ENCODE measurements at regions not wholly inside any gene's neighbourhood (a gene's known extent, or its start where the extent isn't known, plus 50 kb on each side); places are given as distances from the start of the nearest gene placed in this dataset.

DNA sequence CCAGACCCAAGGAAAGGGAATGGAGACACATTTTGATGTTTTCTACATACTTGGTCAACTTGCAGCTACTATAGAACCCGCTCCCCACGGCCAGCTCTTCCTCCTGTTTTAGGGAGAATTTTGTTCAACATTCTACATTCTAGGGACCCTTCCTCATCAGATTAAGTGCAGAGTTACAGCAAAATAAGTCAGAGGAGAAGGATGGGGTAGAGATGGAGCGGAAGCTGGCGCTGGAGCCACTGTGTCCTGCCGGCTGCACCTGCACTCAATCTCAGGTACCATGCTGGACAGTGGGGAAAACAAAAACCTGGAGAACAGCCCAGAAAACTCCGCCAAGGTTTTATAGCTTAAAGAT, 79.4 kb upstream of the EN2 start:
- no peak overlapping the region for H3K4me3 ChIP-seq (replicated peaks; ENCODE audit: low read depth, low read length)
- TF ChIP-seq, protein P1, sequence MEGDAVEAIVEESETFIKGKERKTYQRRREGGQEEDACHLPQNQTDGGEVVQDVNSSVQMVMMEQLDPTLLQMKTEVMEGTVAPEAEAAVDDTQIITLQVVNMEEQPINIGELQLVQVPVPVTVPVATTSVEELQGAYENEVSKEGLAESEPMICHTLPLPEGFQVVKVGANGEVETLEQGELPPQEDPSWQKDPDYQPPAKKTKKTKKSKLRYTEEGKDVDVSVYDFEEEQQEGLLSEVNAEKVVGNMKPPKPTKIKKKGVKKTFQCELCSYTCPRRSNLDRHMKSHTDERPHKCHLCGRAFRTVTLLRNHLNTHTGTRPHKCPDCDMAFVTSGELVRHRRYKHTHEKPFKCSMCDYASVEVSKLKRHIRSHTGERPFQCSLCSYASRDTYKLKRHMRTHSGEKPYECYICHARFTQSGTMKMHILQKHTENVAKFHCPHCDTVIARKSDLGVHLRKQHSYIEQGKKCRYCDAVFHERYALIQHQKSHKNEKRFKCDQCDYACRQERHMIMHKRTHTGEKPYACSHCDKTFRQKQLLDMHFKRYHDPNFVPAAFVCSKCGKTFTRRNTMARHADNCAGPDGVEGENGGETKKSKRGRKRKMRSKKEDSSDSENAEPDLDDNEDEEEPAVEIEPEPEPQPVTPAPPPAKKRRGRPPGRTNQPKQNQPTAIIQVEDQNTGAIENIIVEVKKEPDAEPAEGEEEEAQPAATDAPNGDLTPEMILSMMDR (IDR thresholded peaks at IDR 0.05; ENCODE audit: low read length, missing control alignments), result no peak
- DNase-seq (ENCODE audit: low read depth), result no peak

DNA sequence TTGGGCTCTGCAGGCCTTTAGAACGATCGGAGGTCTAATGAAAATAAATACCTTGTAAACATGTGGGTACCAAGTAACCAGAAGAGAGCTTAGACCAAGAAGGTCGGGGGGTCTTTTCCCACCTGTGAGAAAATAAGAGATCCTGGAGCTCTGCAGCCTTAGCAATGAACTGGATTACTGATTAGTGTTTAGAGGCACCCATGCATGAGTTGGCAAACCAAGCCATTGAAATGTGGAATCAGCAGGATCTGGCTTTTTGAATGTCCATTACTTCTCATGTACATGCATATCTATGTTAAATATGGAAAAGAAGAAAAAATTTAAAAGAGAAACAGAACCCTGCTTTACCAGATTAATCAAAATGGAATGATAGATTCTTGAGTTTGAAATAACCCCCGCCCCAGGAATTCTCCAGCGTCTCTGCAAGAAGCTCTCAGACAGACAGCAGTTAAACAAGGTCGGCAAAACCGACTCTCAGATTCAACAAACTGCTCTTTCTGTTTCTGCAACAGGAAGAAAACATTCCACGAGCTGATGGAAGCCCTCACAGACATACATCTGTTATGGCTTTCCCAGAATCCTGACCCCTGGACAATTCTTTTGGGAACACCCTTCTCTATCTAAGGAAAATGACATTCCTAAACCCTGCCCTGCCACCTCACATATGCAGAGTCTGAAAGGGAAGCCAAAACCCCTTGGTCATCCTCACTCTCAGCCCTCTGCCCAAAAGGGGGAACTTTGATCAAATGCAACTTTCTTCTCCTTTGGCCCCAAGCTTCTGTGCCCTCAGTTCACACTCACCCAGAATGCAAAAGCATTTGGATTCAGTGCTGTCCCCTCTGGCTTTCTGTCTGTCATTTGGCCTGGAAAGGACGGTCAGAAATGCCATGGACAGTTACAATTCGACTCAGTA, 78.7 kb upstream of the EN2 start:
- no peak for DNase-seq (ENCODE audit: low read depth)
- TF ChIP-seq, protein P1 (IDR thresholded peaks at IDR 0.05; ENCODE audit: low read length, missing control alignments), result no peak
- H3K4me3 ChIP-seq (replicated peaks; ENCODE audit: low read depth, low read length), result no peak overlapping the region

DNA sequence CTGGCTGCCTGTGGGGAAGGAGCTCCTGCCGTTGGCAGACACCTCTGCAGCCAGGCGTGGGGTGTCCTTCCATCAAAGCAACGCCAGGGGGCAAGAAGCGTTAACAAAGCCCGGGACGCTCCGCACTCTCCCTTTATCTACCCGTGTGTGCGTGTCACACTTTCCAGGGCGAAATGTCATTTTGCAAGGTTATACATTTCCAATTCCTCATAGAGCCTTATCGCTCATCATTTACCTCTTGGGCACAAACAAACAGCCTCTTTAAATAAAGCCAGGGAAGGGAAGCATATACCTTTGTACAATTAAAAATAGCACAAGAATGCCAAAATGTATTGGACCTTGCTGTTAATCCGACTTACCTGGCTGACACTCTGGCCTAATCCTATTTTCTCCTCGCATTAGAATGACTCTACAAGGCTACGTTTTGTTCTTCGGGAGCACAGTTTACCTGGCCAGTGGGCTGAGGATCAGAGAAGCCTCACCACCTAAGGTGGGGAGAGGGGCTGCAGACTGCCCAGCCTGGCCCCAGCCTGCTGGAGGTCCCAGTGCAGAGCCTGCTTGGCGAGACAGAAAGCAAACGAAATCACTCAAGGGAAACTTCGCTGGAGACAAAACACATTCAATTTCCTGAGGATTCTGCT, 77.6 kb upstream of the EN2 start:
- H3K4me3 ChIP-seq (replicated peaks; ENCODE audit: low read depth, low read length), result no peak overlapping the region
- TF ChIP-seq, protein P1 (IDR thresholded peaks at IDR 0.05; ENCODE audit: low read length, missing control alignments), result peak; percentile 84
- peak; percentile 71 for DNase-seq (ENCODE audit: low read depth)

DNA sequence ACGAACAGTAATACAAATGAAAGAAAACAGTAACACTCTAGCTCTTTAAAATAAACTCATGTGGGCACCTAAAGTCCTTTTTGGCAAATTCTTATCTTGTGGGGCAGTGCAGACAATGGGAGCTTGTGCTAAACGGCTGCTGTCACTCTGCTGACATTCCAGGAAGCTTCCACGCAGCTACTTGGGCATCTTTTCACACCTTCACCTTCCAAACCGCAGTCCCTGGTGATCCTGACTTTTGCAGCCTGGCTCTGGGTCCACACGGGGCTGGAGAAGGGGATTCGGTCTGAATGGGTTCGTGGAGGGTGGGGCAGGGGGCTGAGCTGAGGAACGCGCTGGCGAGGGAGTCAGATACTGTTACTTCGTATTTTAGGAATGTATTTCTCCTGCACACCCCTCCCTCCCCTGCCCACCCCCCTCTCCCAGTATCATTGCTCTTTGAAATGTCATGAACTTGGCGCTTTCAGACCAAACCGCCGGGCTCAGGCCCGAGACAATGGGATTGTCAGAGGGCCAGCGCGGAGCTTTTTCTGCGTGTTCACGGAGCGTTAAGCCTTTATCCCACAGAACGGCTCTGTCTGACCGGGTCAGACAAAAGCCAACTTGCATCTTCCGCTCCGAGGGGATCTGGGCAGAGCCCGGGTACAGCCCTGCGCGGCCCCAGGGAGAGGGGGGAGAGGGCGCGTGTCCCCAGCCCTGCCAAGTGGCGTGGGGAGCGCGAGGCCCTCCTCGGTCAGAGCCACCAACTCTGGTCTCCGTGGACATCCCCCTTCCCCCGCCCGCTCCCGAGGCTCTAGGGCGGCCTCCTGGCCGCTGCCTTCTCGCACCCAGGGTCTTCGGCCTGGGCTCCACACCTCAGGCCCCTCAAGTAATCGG, 76.7 kb upstream of the EN2 start:
- H3K4me3 ChIP-seq (replicated peaks; ENCODE audit: low read depth, low read length), result no peak overlapping the region
- no peak for DNase-seq (ENCODE audit: low read depth)

DNA sequence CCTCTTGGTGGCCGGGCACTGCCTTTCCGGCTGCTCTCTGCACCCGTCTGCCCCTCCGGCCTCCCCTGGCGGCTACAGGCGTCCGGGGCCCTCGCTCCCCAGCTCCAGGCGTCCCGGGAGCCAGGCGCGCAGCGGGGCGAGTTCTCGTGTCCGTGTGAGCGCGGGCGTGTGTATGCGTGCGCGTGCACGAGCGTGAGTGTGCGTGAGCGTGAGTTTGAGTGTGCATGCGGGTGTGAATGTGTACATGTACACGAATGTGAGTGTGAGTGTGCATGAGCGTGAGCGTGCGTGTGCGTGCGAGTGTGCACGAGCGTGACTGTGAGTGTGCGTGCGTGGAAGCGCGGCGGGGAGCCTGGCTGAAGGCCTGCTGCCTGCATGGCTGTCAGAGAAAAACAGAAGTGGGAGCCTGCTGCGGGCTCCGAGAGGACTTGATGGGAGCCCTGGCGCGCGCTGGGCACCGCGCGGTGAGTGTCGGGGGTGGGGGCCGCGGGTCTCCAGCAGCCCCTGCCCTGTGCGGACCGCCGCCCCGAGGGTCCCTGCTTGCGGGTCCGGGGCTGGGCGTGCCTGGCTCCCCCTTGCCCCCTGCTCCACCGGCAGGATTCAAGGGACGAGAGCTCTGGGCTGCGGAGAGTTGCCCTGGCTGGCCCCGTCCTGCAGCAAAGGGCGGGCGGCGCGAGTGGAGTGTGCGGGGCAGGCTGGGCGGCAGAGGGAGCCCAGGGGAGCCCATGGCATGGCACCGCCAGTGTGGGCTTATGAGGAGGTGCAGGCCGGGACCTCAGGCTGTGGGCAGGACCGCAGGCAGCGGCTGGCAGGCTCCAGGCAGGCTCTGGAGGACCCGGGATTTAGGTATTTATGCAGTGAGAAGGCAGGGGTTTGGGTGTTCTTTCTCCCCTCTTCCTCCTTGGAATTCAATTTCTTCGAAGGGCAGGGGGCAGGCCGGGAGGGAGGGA, 75.8 kb upstream of the EN2 start:
- no peak overlapping the region for H3K4me3 ChIP-seq (replicated peaks; ENCODE audit: low read depth, low read length)
- TF ChIP-seq, protein P1 (IDR thresholded peaks at IDR 0.05; ENCODE audit: low read length, missing control alignments), result no peak
- DNase-seq (ENCODE audit: low read depth), result no peak

More for the DNA sequence above, 76.7 kb upstream of the EN2 start:
- TF ChIP-seq, protein P1 (IDR thresholded peaks at IDR 0.05; ENCODE audit: low read length, missing control alignments), result no peak

DNA sequence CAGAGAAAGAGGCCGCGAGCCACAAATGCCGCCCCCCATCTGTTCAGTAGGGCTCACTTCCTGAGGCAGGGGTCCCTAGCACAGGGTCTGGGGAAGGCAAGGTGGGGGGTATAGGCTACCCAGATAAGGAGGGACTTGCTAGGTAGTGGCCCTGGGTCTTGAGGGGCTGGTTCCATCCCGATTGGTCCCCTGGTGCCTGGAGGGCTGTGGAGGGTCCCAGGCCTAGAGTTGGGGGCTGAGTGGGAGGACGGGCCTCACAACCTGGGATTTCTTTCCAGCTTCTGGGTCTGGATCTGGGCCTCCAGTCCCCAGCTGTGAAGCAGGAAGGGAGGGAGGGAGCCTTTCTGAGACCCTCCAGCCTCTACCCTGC, 75.1 kb upstream of the EN2 start:
- no peak overlapping the region for H3K4me3 ChIP-seq (replicated peaks; ENCODE audit: low read depth, low read length)
- TF ChIP-seq, protein P1 (IDR thresholded peaks at IDR 0.05; ENCODE audit: low read length, missing control alignments), result no peak
- DNase-seq (ENCODE audit: low read depth), result no peak

Data from fibroblast of pulmonary artery (primary cell).